SK-N-SH treated with all-trans-retinoic acid at 6 μM for 48 hours (cell line): ENCODE measurements at regions not wholly inside any gene's neighbourhood (a gene's known extent, or its start where the extent isn't known, plus 50 kb on each side); places are given as distances from the start of the nearest gene placed in this dataset.

Source experiments
- ATAC-seq: fragments of 200-7000 bp; cut with Tn5 transposase; 3 replicates; pipeline ENCODE4 v1.9.1; 2020; ENCODE audit warnings: mild to moderate bottlenecking, moderate library complexity
- BACH2 ChIP-seq: fragments of 250-450 bp; sonication (Bioruptor Pico); IDR thresholded peaks from 2 replicates; pipeline ENCODE4 v1.9.0; 2021; ENCODE audit warnings: mild to moderate bottlenecking, borderline replicate concordance
- CSDC2 ChIP-seq: fragments of 250-450 bp; sonication (Bioruptor Pico); IDR thresholded peaks from 2 replicates; pipeline ENCODE4 v1.5.0; 2020; ENCODE audit warnings: mild to moderate bottlenecking, moderate library complexity
- ESRRG ChIP-seq: fragments of 250-450 bp; sonication (Bioruptor Pico); IDR thresholded peaks from 2 replicates; pipeline ENCODE4 v1.6.1; 2021; ENCODE audit warnings: mild to moderate bottlenecking
- GLIS3 ChIP-seq: fragments of 250-450 bp; sonication (Bioruptor Pico); IDR thresholded peaks from 2 replicates; pipeline ENCODE4 v1.5.0; 2020; ENCODE audit warnings: mild to moderate bottlenecking, moderate library complexity
- ISL1 ChIP-seq: fragments of 250-450 bp; sonication (Bioruptor Pico); IDR thresholded peaks from 2 replicates; pipeline ENCODE4 v2.1.2; 2022; ENCODE audit warnings: mild to moderate bottlenecking, moderate library complexity
- OSR1 ChIP-seq: fragments of 250-450 bp; sonication (Bioruptor Pico); IDR thresholded peaks from 2 replicates; pipeline ENCODE4 v1.8.0; 2022; ENCODE audit warnings: moderate library complexity, mild to moderate bottlenecking, inconsistent platforms
- POU6F1 ChIP-seq: fragments of 250-450 bp; sonication (Bioruptor Pico); IDR thresholded peaks from 2 replicates; pipeline ENCODE4 v1.8.0; 2021; ENCODE audit warnings: low read depth, mild to moderate bottlenecking, moderate library complexity, borderline replicate concordance
- PPARA ChIP-seq: fragments of 250-450 bp; sonication (Bioruptor Pico); IDR thresholded peaks from 2 replicates; pipeline ENCODE4 v1.5.0; 2020; ENCODE audit warnings: mild to moderate bottlenecking, borderline replicate concordance
- RARB ChIP-seq: fragments of 250-450 bp; sonication (Bioruptor Pico); IDR thresholded peaks from 2 replicates; pipeline ENCODE4 v1.8.0; 2021; ENCODE audit warnings: mild to moderate bottlenecking, moderate library complexity
- SNAI2 ChIP-seq: fragments of 250-450 bp; sonication (Bioruptor Pico); IDR thresholded peaks from 2 replicates; pipeline ENCODE4 v1.5.0; 2020; ENCODE audit warnings: mild to moderate bottlenecking, moderate library complexity
- TCF4 ChIP-seq: fragments of 250-450 bp; sonication (Bioruptor Pico); IDR thresholded peaks from 2 replicates; pipeline ENCODE4 v1.8.0; 2021; ENCODE audit warnings: mild to moderate bottlenecking, moderate library complexity, borderline replicate concordance
- TOX ChIP-seq: fragments of 250-450 bp; sonication (Bioruptor Pico); IDR thresholded peaks from 2 replicates; pipeline ENCODE4 v1.8.0; 2021; ENCODE audit warnings: mild to moderate bottlenecking, moderate library complexity, borderline replicate concordance
- ZC3H10 ChIP-seq: fragments of 250-450 bp; sonication (Bioruptor Pico); IDR thresholded peaks from 2 replicates; pipeline ENCODE4 v1.5.1; 2021; ENCODE audit warnings: mild to moderate bottlenecking, moderate library complexity
- ZFP3 ChIP-seq: fragments of 250-450 bp; sonication (Bioruptor Pico); IDR thresholded peaks from 2 replicates; pipeline ENCODE4 v1.5.0; 2020; ENCODE audit warnings: mild to moderate bottlenecking, moderate library complexity
- ZFP30 ChIP-seq: fragments of 450-650 bp; formaldehyde crosslinking; IDR thresholded peaks from 2 replicates; pipeline ENCODE4 v1.5.0; 2022; ENCODE audit warnings: mild to moderate bottlenecking, moderate library complexity
- ZNF565 ChIP-seq: fragments of 450-650 bp; formaldehyde crosslinking; conservative IDR thresholded peaks from 2 replicates; pipeline ENCODE4 v1.5.0; 2020; ENCODE audit warnings: low read depth, mild to moderate bottlenecking, moderate library complexity
- ZNF8 ChIP-seq: fragments of 450-650 bp; formaldehyde crosslinking; IDR thresholded peaks from 2 replicates; pipeline ENCODE4 v1.5.0; 2020; ENCODE audit warnings: mild to moderate bottlenecking, moderate library complexity
- TF ChIP-seq, protein P1 (sequence below): fragments of 250-450 bp; sonication (Bioruptor Pico); IDR thresholded peaks from 2 replicates; pipeline ENCODE4 v1.5.1; 2020; ENCODE audit warnings: low read depth, mild to moderate bottlenecking, moderate library complexity
- TF ChIP-seq, protein P2 (sequence below): fragments of 250-450 bp; sonication (Bioruptor Pico); IDR thresholded peaks from 2 replicates; pipeline ENCODE4 v1.5.0; 2020; ENCODE audit warnings: mild to moderate bottlenecking, moderate library complexity
- TF ChIP-seq, protein P3 (sequence below): fragments of 250-450 bp; sonication (Bioruptor Pico); IDR thresholded peaks from 2 replicates; pipeline ENCODE4 v1.5.1; 2021; ENCODE audit warnings: mild to moderate bottlenecking, moderate library complexity

DNA sequence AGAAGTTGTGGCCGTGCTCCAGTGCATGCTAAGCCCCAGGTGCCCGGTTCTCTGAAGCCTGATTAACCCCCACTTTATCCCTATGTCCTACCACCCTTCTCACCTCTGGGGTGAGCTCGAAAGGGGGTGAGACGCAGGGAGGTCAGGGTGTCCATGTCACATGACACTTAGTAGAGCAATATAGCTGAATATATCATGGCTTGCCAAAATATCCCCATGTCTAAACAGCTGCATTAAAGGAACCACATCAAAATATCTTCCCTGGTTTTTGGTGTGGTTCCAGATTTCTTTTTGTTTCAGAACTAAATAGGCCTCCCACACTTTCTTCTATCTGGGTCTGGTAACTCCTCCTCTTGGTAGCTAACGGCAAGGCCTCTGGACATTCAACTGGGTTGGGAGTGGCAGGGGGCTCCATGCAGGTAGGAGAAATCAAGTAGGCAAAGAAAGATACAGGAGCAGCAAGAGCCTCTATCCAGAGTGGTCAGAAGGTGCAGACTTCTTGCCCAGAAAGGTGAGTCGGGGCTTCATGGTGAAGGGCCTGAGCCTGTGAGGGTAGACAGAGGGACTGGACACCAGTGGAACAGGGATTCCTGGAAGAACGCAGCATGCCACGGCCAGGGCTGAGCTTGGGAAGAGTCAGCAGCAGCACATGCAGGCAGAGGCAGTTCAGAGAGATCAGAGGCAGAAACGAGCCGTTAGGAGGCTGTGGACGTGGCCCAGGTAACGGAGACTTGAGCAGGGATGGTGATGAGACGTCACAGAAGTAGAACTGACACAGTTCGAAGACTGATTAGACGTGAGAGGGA, 202.8 kb upstream of the DIO3 start:
- TF ChIP-seq, protein P1, sequence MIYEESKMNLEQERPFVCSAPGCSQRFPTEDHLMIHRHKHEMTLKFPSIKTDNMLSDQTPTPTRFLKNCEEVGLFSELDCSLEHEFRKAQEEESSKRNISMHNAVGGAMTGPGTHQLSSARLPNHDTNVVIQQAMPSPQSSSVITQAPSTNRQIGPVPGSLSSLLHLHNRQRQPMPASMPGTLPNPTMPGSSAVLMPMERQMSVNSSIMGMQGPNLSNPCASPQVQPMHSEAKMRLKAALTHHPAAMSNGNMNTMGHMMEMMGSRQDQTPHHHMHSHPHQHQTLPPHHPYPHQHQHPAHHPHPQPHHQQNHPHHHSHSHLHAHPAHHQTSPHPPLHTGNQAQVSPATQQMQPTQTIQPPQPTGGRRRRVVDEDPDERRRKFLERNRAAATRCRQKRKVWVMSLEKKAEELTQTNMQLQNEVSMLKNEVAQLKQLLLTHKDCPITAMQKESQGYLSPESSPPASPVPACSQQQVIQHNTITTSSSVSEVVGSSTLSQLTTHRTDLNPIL (CRISPR knock-in tag), result no peak
- no peak for ATAC-seq

- ATAC-seq, result no peak
- TF ChIP-seq TCF4 (CRISPR knock-in tag), result no peak
- TF ChIP-seq, protein P1 (CRISPR knock-in tag), result no peak
- TF ChIP-seq ZC3H10 (CRISPR knock-in tag), result no peak
- TF ChIP-seq ESRRG (CRISPR knock-in tag), result no peak
- TF ChIP-seq SNAI2 (CRISPR knock-in tag), result no peak
- no peak for TF ChIP-seq ZNF565 (CRISPR knock-in tag)
- TF ChIP-seq ISL1 (CRISPR knock-in tag), result no peak
- TF ChIP-seq POU6F1 (CRISPR knock-in tag), result no peak
- TF ChIP-seq, protein P2, sequence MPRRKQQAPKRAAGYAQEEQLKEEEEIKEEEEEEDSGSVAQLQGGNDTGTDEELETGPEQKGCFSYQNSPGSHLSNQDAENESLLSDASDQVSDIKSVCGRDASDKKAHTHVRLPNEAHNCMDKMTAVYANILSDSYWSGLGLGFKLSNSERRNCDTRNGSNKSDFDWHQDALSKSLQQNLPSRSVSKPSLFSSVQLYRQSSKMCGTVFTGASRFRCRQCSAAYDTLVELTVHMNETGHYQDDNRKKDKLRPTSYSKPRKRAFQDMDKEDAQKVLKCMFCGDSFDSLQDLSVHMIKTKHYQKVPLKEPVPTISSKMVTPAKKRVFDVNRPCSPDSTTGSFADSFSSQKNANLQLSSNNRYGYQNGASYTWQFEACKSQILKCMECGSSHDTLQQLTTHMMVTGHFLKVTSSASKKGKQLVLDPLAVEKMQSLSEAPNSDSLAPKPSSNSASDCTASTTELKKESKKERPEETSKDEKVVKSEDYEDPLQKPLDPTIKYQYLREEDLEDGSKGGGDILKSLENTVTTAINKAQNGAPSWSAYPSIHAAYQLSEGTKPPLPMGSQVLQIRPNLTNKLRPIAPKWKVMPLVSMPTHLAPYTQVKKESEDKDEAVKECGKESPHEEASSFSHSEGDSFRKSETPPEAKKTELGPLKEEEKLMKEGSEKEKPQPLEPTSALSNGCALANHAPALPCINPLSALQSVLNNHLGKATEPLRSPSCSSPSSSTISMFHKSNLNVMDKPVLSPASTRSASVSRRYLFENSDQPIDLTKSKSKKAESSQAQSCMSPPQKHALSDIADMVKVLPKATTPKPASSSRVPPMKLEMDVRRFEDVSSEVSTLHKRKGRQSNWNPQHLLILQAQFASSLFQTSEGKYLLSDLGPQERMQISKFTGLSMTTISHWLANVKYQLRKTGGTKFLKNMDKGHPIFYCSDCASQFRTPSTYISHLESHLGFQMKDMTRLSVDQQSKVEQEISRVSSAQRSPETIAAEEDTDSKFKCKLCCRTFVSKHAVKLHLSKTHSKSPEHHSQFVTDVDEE (CRISPR knock-in tag), result no peak
- no peak for TF ChIP-seq ZFP30 (CRISPR knock-in tag)
- no peak for TF ChIP-seq ZFP3 (CRISPR knock-in tag)
- TF ChIP-seq TOX (CRISPR knock-in tag), result no peak
- TF ChIP-seq PPARA (CRISPR knock-in tag), result no peak
- TF ChIP-seq OSR1 (CRISPR knock-in tag), result no peak
- TF ChIP-seq, protein P3, sequence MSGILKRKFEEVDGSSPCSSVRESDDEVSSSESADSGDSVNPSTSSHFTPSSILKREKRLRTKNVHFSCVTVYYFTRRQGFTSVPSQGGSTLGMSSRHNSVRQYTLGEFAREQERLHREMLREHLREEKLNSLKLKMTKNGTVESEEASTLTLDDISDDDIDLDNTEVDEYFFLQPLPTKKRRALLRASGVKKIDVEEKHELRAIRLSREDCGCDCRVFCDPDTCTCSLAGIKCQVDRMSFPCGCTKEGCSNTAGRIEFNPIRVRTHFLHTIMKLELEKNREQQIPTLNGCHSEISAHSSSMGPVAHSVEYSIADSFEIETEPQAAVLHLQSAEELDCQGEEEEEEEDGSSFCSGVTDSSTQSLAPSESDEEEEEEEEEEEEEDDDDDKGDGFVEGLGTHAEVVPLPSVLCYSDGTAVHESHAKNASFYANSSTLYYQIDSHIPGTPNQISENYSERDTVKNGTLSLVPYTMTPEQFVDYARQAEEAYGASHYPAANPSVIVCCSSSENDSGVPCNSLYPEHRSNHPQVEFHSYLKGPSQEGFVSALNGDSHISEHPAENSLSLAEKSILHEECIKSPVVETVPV (CRISPR knock-in tag), result no peak
- no peak for TF ChIP-seq ZNF8
- no peak for TF ChIP-seq RARB (CRISPR knock-in tag)
These were observed 201.9 kb upstream of the DIO3 start for GRCh38 chr14:101359221-101360053.

DNA sequence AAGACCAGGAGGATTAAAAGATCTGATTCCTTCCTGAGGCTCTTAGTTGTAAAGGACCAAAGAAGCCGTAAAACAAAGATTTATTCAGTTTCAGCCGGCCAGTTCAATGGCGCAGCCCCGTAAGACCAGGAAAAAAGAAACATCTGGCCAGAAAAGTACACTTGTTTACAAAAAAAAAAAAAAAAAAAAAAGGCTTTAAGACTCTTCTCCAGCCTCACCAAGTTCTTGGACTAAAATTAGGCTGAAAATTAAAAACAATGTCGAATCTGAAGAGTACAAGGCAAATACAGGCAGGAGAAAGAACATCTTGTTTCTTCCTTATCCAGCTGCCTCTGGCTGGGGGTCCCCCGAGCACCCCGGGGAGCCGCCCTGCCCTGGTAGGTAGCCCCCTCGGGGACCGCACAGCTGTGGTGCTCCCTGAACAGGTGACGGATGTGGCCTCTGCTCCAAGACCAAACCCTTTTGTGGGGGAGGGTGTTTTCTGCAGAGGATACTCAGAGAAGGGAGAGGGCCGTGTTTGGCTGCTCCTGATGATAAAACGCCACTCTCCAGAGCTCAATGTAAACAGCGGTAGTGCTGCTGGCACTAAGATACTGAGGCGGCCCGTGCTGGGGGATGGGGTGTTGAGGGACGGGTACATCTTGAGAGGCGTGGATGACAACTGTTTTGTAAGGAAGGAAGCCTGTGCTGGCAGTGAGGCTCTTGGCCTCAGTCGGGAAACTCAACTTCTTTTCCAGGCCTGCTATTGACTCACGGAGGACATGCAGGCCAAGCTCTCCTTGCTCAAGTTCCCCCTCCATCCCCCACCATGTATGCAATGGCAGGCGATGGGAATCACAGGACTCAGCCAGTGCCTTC, 201.0 kb upstream of the DIO3 start:
- no peak for ATAC-seq
- no peak for TF ChIP-seq BACH2 (CRISPR knock-in tag)
- no peak for TF ChIP-seq ISL1 (CRISPR knock-in tag)
- no peak for TF ChIP-seq GLIS3
- no peak for TF ChIP-seq RARB (CRISPR knock-in tag)
- TF ChIP-seq ZFP30 (CRISPR knock-in tag), result no peak
- TF ChIP-seq CSDC2 (CRISPR knock-in tag), result no peak
